ENCODE measurements at regions not wholly inside any gene's neighbourhood (a gene's known extent, or its start where the extent isn't known, plus 50 kb on each side); places are given as distances from the start of the nearest gene placed in this dataset.

DNA sequence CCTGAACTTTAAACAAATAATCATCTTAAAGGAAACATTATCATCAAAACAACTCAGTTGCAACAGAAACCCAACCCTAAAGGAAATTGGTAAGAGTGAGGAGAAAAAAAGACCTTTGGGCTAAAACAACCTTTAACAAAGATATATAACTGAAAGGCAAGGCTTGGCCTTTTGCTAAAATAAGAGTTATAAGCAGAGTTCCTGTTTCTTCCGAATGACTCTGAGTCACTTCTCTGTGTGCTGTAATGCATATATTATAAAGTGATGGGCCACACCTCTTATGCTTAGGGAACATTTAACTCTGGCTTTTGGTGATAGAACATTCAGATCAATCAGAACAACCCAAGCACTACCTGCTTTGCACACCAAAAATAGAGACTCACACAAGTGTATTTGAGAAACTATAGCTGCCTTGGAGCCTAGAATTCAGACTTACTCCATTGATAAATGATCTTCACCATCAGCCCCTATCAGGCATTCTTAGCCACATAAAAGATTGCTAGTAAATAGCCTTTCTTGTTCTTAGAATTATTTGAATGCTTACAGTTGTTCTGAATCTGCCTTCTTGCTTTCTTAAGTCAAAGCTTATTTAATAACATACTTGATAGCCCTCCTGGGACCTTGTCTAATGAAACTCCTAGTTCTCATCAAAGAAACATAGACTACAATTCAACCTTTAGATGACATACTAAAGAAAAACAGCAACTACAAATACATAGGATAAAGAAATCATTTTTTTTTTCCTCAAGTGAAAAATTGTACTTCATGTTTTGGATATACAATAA, 294.2 kb upstream of the SEMA6D start:
- no peak overlapping the region for H3K4me3 ChIP-seq (ENCODE audit: low read length in 2 of 2)
- no peaks in the 10 kb centered on the region for H3K27me3 ChIP-seq (ENCODE audit: control insufficient read depth in 2 of 2, insufficient read depth in 1 of 2, low read length in 1 of 2)
- no peaks in the 10 kb centered on the region for H3K4me1 ChIP-seq (ENCODE audit: control insufficient read depth in 2 of 2, insufficient read depth in 2 of 2, low read length in 2 of 2)
- no peaks in the 10 kb centered on the region for H3K36me3 ChIP-seq (ENCODE audit: control insufficient read depth in 2 of 2, insufficient read depth in 2 of 2, low read length in 1 of 2)
- H3K27ac ChIP-seq (ENCODE audit: low read depth in 1 of 2, low read length in 1 of 2), result no peak overlapping the region
- 19% methylated on average over 1 of the region's 1 CpG for WGBS
- H3K9me3 ChIP-seq (ENCODE audit: control insufficient read depth in 2 of 2, insufficient read depth in 1 of 2, low read length in 1 of 2), result no peaks in the 10 kb centered on the region
- no peak for DNase-seq (ENCODE audit: low read depth in 6 of 9, low spot score in 9 of 9)

GRCh38 chr15:47427463-47427862, 289.8 kb upstream of the SEMA6D start:
- no peak for DNase-seq (ENCODE audit: low read depth in 6 of 9, low spot score in 9 of 9)
- Histone ChIP-seq H3K27ac (ENCODE audit: low read depth in 1 of 2, low read length in 1 of 2) (no peak overlapping the region), H3K4me3 (ENCODE audit: low read length in 2 of 2) (no peak overlapping the region), H3K27me3 (ENCODE audit: control insufficient read depth in 2 of 2, insufficient read depth in 1 of 2, low read length in 1 of 2) (no peaks in the 10 kb centered on the region), H3K9me3 (ENCODE audit: control insufficient read depth in 2 of 2, insufficient read depth in 1 of 2, low read length in 1 of 2) (no peaks in the 10 kb centered on the region), H3K36me3 (ENCODE audit: control insufficient read depth in 2 of 2, insufficient read depth in 2 of 2, low read length in 1 of 2) (no peaks in the 10 kb centered on the region), H3K4me1 (ENCODE audit: control insufficient read depth in 2 of 2, insufficient read depth in 2 of 2, low read length in 2 of 2) (no peaks in the 10 kb centered on the region)
- 94% methylated on average over 1 of the region's 1 CpG for WGBS

DNA sequence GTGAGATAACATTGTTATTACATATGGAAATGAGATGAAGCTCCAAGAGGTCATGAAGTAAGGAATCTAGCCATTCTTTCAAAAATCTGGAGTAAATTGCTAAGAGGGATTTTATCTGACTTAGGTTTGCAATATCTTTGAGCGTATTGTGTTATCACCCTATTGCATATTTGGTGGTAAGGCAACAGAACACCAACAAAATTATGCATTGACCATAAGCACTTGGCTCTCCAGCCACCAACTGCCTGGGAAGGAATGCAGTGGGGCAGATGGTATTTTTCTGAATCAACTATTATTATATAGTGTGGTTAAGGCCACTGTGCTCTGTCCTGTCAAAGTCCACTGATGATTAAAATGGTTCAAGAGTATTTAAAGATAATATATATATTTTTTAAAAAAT, 287.9 kb upstream of the SEMA6D start:
- Histone ChIP-seq H3K27me3 (ENCODE audit: control insufficient read depth in 2 of 2, insufficient read depth in 1 of 2, low read length in 1 of 2) (no peaks in the 10 kb centered on the region), H3K27ac (ENCODE audit: low read depth in 1 of 2, low read length in 1 of 2) (no peak overlapping the region), H3K9me3 (ENCODE audit: control insufficient read depth in 2 of 2, insufficient read depth in 1 of 2, low read length in 1 of 2) (no peaks in the 10 kb centered on the region), H3K4me1 (ENCODE audit: control insufficient read depth in 2 of 2, insufficient read depth in 2 of 2, low read length in 2 of 2) (no peaks in the 10 kb centered on the region), H3K36me3 (ENCODE audit: control insufficient read depth in 2 of 2, insufficient read depth in 2 of 2, low read length in 1 of 2) (no peaks in the 10 kb centered on the region), H3K4me3 (ENCODE audit: low read length in 2 of 2) (no peak overlapping the region)
- WGBS, result 93% methylated on average over 1 of the region's 1 CpG
- DNase-seq (ENCODE audit: low read depth in 6 of 9, low spot score in 9 of 9), result no peak

DNA sequence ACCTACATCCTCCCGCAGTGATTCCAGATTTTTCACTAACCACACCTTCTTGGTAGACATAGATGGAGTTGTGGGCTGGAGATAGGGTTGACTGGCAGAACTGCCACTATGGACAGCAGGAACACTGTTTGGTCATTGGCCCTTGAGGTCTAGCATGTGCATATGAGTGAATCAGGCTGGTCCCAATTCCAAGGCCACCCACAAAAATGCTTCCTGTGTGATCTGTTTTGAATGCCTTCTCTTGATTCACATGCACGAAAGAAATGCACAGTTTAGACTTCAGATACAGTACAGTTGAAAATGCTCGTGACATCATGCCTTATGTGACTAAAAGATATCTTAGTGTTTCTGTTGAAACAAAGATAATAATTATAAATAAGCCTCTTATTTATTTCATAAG, 285.8 kb upstream of the SEMA6D start:
- H3K9me3 ChIP-seq (ENCODE audit: control insufficient read depth in 2 of 2, insufficient read depth in 1 of 2, low read length in 1 of 2), result no peaks in the 10 kb centered on the region

DNA sequence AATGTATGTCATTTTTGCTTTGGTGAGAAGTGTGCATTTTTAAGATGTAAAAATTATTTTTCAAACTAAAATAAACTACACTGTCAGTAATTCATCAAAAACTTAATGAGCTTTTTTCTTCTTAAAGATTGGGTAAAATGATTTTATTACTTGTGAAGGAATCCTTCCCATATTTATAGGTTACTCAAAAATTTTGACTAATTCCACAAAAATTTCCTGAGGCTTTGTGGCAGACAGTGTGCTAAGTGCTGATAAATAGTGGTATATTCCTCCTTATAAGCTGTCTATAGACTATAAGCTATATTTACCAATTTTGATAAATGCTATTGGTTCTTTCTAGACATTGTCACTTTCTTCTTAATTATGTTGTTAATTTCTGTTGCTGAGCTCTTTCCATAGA, 284.5 kb upstream of the SEMA6D start:
- H3K4me3 ChIP-seq (ENCODE audit: low read length in 2 of 2), result no peak overlapping the region
- no peaks in the 10 kb centered on the region for H3K36me3 ChIP-seq (ENCODE audit: control insufficient read depth in 2 of 2, insufficient read depth in 2 of 2, low read length in 1 of 2)

More for the DNA sequence above, 285.8 kb upstream of the SEMA6D start:
- Histone ChIP-seq H3K27me3 (ENCODE audit: control insufficient read depth in 2 of 2, insufficient read depth in 1 of 2, low read length in 1 of 2) (no peaks in the 10 kb centered on the region), H3K4me1 (ENCODE audit: control insufficient read depth in 2 of 2, insufficient read depth in 2 of 2, low read length in 2 of 2) (no peaks in the 10 kb centered on the region), H3K4me3 (ENCODE audit: low read length in 2 of 2) (no peak overlapping the region), H3K36me3 (ENCODE audit: control insufficient read depth in 2 of 2, insufficient read depth in 2 of 2, low read length in 1 of 2) (no peaks in the 10 kb centered on the region), H3K27ac (ENCODE audit: low read depth in 1 of 2, low read length in 1 of 2) (no peak overlapping the region)
- no peak for DNase-seq (ENCODE audit: low read depth in 6 of 9, low spot score in 9 of 9)
- 96% methylated on average over 3 of the region's 3 CpGs for WGBS

DNA sequence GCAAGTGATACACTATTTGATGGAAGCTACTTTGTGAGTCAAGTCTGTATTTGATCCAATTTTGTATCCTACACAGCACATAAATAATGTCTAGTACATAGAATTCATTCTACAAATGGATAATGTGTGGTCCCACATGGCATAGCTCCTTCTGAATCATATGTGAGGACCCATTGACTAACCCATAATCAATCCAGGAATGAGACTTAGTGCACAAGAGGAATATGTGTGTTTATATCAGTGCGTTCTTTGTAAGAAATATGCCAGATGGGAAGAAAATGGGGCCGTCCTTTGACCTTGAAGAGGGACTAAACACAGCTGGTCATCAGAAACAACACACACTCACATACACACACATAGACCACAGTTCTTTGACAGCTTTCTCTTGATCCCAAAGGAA, 282.7 kb upstream of the SEMA6D start:
- Histone ChIP-seq H3K9me3 (ENCODE audit: control insufficient read depth in 2 of 2, insufficient read depth in 1 of 2, low read length in 1 of 2) (no peaks in the 10 kb centered on the region), H3K36me3 (ENCODE audit: control insufficient read depth in 2 of 2, insufficient read depth in 2 of 2, low read length in 1 of 2) (no peaks in the 10 kb centered on the region), H3K27ac (ENCODE audit: low read depth in 1 of 2, low read length in 1 of 2) (no peak overlapping the region), H3K4me3 (ENCODE audit: low read length in 2 of 2) (no peak overlapping the region), H3K27me3 (ENCODE audit: control insufficient read depth in 2 of 2, insufficient read depth in 1 of 2, low read length in 1 of 2) (no peaks in the 10 kb centered on the region), H3K4me1 (ENCODE audit: control insufficient read depth in 2 of 2, insufficient read depth in 2 of 2, low read length in 2 of 2) (no peaks in the 10 kb centered on the region)
- 94% methylated on average over 2 of the region's 2 CpGs for WGBS
- DNase-seq (ENCODE audit: low read depth in 6 of 9, low spot score in 9 of 9), result no peak

More for the DNA sequence above, 284.5 kb upstream of the SEMA6D start:
- no peak for DNase-seq (ENCODE audit: low read depth in 6 of 9, low spot score in 9 of 9)
- H3K27me3 ChIP-seq (ENCODE audit: control insufficient read depth in 2 of 2, insufficient read depth in 1 of 2, low read length in 1 of 2), result no peaks in the 10 kb centered on the region
- H3K27ac ChIP-seq (ENCODE audit: low read depth in 1 of 2, low read length in 1 of 2), result no peak overlapping the region
- H3K9me3 ChIP-seq (ENCODE audit: control insufficient read depth in 2 of 2, insufficient read depth in 1 of 2, low read length in 1 of 2), result no peaks in the 10 kb centered on the region
- no peaks in the 10 kb centered on the region for H3K4me1 ChIP-seq (ENCODE audit: control insufficient read depth in 2 of 2, insufficient read depth in 2 of 2, low read length in 2 of 2)

DNA sequence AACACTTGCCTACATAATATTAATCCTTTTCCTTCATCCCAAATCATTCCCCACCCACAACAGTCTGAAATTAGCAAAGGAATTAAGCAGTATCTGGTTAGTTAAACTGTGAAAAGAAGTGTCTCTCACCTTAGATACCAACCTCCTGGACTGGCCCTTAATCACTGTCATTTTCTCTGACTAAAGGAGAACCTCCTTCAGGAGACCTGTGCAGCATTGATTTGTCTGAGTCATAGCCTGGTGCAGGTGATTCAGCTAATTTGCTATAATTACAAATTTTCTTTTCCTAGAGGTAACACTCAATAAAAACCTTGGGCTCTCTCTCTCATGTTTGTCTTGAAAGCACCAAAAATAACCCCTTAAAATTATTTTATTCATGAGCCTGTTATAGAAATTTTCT, 279.8 kb upstream of the SEMA6D start:
- no peaks in the 10 kb centered on the region for H3K36me3 ChIP-seq (ENCODE audit: control insufficient read depth in 2 of 2, insufficient read depth in 2 of 2, low read length in 1 of 2)
- no peaks in the 10 kb centered on the region for H3K27me3 ChIP-seq (ENCODE audit: control insufficient read depth in 2 of 2, insufficient read depth in 1 of 2, low read length in 1 of 2)
- no peak overlapping the region for H3K27ac ChIP-seq (ENCODE audit: low read depth in 1 of 2, low read length in 1 of 2)
- DNase-seq (ENCODE audit: low read depth in 6 of 9, low spot score in 9 of 9), result no peak
- H3K4me3 ChIP-seq (ENCODE audit: low read length in 2 of 2), result no peak overlapping the region
- no peaks in the 10 kb centered on the region for H3K9me3 ChIP-seq (ENCODE audit: control insufficient read depth in 2 of 2, insufficient read depth in 1 of 2, low read length in 1 of 2)
- H3K4me1 ChIP-seq (ENCODE audit: control insufficient read depth in 2 of 2, insufficient read depth in 2 of 2, low read length in 2 of 2), result no peaks in the 10 kb centered on the region

GRCh38 chr15:47439146-47440111, 277.9 kb upstream of the SEMA6D start:
- 95% methylated on average over 5 of the region's 5 CpGs for WGBS
- Histone ChIP-seq H3K9me3 (ENCODE audit: control insufficient read depth in 2 of 2, insufficient read depth in 1 of 2, low read length in 1 of 2) (no peaks in the 10 kb centered on the region), H3K4me3 (ENCODE audit: low read length in 2 of 2) (no peak overlapping the region), H3K27me3 (ENCODE audit: control insufficient read depth in 2 of 2, insufficient read depth in 1 of 2, low read length in 1 of 2) (no peaks in the 10 kb centered on the region), H3K27ac (ENCODE audit: low read depth in 1 of 2, low read length in 1 of 2) (no peak overlapping the region), H3K36me3 (ENCODE audit: control insufficient read depth in 2 of 2, insufficient read depth in 2 of 2, low read length in 1 of 2) (no peaks in the 10 kb centered on the region), H3K4me1 (ENCODE audit: control insufficient read depth in 2 of 2, insufficient read depth in 2 of 2, low read length in 2 of 2) (no peaks in the 10 kb centered on the region)
- no peak for DNase-seq (ENCODE audit: low read depth in 6 of 9, low spot score in 9 of 9)

GRCh38 chr15:47442371-47442770, 274.9 kb upstream of the SEMA6D start:
- H3K9me3 ChIP-seq (ENCODE audit: control insufficient read depth in 2 of 2, insufficient read depth in 1 of 2, low read length in 1 of 2), result no peaks in the 10 kb centered on the region
- H3K4me1 ChIP-seq (ENCODE audit: control insufficient read depth in 2 of 2, insufficient read depth in 2 of 2, low read length in 2 of 2), result no peaks in the 10 kb centered on the region
- H3K27me3 ChIP-seq (ENCODE audit: control insufficient read depth in 2 of 2, insufficient read depth in 1 of 2, low read length in 1 of 2), result no peaks in the 10 kb centered on the region
- no peak for DNase-seq (ENCODE audit: low read depth in 6 of 9, low spot score in 9 of 9)
- no peak overlapping the region for H3K27ac ChIP-seq (ENCODE audit: low read depth in 1 of 2, low read length in 1 of 2)
- no peaks in the 10 kb centered on the region for H3K36me3 ChIP-seq (ENCODE audit: control insufficient read depth in 2 of 2, insufficient read depth in 2 of 2, low read length in 1 of 2)
- 88% methylated on average over 1 of the region's 1 CpG for WGBS
- H3K4me3 ChIP-seq (ENCODE audit: low read length in 2 of 2), result no peak overlapping the region

Data from thymus (tissue), 11 donors.